IPS-NIHi11 (cell line): ENCODE measurements at regions not wholly inside any gene's neighbourhood (a gene's known extent, or its start where the extent isn't known, plus 50 kb on each side); places are given as distances from the start of the nearest gene placed in this dataset.

ENCODE experiments used
- DNase-seq: peaks from one replicate; pipeline ENCODE4 v3.0.0; 2012; ENCODE audit warnings: mixed read lengths, low spot score

DNA sequence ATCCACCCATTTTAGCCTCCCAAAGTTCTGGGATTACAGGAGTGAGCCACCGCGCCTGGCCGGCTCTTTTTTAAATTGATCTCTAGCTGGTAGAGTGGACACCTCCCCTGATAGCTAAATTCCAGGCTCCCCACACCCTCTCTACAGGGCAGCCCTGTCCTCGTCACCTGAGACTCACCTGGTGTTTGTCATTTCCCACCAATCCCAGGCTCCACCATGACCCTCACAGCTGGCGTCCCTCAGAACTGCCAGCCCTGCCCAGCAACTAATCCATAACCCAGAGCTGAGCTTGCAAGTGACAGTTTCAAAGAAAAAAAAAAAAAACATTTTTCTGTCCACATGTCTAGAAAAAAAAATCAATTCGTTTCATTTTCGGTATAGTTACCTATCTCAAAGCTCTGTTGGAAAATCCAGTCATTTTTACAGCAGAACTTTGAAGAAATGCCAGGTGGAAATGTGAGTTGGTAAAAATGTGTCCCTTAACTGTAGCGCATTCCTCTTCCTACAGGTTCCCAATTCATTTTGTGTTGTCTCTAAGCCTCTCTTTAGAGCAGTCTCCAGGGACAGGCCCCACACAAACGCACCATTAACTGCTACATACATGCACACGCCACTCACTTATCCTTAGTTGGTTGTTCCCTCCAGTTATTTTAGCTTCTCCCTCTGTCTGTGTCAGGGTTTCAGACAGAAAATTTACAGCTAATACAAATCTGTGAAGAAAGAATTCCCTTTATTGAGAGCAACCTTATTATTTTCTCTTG, 294.7 kb downstream of the FBXO15 start:
- DNase-seq: no peak

DNA sequence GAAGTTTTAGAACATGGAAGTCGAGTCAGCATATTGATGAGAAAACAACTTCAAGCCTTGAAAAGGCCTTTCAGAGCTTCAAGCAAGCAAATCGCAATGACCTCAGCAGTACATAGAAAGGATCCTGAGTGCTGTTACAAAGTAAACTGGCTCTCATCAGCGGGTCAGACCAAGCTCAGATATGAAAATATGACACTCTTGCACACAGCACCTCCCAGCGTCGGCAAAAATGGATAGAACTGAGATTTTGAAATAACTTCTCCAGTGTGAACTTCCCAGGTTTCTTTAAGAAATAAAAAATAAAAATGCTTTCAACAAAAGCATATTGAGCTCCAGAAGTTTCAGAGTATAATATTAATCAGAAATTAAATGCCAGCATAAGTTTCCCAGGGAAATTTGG, 296.9 kb downstream of the FBXO15 start:
- DNase-seq: no peak

DNA sequence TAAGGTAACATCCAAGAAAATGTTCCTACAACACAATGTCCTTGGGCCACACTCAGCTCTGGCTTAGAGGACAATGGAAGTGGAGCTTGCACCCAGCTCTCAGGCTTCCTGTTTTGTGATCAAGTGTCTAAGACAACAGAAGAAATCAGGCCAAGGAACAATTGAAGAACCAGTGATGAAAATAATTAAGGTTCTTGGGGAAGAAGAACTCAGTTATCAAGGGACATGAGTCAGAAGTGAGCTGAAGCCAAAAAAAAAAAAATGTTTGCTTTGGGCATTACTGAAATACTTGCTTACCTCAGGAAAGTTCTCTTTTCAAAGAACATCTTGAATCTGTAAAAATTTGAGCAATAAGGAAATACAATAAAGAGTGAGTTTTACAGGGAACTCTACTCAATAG, 299.0 kb downstream of the FBXO15 start:
- no peak for DNase-seq

DNA sequence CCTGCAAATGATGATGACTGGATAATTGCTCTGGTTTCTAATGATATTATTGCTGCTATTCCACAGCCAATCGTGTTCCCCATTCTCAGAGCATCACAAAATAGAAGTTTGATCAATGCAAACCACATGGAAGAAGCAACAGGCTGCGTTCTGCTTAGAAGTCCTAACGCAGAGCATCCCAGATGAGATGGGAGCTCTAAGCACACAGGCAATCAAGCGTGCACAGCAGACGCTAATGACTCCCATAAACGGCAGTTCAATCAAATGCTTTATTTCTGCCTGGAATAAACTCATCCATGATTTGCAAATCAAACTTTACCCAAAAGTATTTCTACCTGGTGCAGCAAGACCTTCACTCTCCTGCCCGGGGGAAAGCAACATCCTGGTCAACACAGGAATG, 304.2 kb downstream of the FBXO15 start:
- DNase-seq: no peak

DNA sequence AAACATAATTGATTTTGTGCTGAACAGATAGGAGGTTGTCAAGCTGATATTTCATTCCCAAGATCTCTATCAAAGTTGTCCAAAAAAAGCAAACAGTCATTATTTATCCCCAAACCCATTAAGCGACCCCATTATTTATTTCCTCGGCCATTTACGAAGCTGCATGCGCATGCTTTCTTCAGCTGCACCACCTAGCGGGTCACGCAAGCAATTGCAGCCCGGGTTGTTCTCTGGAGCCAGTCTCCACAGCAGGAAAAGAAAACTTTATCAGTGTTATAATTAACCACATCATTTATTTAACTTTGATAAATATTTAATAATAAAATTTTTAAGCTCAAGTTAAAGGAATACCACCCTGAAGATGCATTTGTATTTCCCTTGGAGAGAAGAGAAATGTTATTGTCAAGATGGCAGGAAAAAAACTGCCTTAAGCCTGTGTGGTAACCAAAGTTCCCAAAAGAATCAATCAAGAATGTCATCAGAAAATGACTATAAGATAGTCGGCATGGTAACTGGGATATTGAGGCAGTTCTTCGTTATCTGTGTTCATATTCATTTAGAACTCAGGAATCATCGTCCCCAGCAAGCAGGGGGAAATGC, 304.7 kb downstream of the FBXO15 start:
- DNase-seq: peak; percentile 68

DNA sequence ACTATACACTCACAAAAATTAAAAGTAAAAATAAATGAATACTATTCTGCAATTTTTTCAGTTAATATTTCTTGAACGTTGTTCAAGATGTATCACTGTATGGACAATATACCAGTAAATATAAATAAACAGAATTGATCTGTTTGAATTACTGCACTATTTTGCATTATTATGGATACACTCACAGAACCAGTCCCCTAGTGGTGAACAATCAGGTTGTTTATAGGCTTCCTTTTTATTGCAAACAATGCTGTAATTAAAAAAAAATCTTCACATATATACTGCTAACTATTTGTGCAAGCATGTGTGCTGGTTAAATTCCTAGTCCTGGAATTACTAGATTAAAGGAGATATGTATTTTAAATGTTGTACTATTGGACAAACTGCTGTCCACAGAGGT, 306.0 kb downstream of the FBXO15 start:
- DNase-seq: no peak

DNA sequence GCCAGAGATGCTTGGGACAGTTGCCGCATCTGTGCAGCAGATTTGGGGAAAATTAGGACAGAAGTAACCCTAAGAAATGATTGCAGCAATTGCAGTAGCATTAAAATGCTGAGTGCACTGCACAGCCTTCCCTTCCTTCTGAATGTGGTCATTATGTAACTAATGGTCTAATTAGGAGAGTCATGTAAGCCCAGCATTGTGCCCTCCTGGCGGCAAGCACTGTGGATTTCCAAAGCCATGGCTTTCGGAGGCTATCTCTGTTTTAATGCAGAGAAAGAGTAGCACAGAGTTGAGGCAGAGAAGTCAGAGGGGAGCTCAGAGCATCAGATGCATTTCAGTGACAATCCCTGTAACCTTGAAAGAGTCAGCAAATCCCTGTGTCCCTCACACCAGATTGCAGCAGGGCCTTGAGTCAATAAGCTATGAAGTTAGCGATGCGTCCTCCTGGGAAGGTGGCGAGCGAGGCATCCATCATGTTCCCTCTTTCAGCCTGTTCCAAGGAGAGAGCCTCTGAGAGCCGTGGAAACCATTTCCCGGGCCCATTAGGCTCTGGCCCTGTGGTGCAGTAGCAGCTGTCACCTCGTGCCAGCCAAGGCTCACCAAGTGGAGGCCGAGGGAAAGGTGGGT, 307.2 kb downstream of the FBXO15 start:
- no peak for DNase-seq

DNA sequence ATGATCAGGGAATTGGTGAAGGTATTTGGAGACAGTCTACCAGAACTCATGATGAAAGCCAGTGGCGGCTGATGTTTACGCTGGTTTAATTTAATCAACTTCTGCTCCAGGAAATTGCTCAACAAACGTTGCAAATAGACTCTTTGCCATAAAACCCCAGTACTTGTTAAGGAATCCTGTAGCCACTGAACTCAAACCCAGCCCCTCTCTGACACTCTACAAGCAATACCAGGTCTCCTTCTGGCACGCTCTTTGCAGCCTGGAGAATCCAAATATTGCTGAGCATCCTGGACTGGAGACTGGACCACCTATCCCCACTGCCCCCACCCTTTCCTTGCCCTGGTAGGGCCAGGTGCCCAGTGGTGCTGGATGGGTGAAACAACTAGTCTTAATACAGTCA, 308.2 kb downstream of the FBXO15 start:
- DNase-seq: no peak

DNA sequence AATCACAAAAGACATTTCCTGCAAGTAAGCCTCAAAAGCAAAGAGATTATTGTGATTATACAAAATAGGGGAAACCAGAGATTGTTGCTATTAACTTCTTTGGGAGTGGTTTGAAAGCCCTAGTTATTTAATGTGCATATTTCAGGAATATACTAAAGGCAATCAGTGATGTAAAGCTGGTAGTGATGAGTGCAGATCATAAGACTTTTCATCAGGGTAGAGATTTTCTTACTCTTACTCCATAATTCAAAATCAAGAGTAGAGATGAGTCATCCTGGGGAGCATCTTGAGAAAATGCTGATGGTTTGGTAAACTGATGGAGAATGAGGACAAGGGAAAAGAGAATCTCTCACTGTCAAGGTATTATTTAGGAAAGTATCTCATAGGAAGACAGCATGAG, 309.5 kb downstream of the FBXO15 start:
- DNase-seq: no peak

DNA sequence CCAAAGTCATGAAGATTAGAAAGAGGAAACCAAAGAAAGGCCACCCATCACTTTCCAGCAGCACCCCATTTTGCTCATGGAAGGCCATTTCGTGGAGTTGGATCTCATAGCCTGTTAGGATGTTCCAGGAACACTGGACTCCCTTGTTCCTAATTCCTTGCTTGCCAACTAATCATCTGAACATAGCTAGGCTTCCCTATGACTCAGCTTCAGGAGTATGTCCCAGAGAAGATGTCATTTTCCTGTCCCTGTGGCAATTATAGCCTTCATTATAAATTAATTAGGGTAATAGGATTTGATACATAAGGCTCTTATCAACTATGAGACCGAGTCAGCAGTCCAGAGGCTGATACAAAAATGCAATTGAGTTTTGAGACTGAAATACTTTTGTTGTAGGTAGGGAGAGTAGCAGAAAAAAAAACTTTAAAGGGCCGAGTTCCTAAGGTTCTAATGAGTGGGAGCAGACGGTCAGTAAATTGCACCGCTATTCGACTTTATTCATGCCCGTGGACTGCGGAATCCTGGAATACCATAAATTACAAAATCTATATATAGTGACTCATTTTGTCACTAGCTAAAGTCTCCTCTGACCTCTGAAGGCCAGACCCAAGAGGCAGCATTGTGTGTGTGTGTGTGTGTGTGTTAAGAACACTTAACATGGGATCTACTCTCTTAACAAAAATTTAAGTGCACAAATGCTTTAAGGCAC, 311.8 kb downstream of the FBXO15 start:
- DNase-seq: no peak

DNA sequence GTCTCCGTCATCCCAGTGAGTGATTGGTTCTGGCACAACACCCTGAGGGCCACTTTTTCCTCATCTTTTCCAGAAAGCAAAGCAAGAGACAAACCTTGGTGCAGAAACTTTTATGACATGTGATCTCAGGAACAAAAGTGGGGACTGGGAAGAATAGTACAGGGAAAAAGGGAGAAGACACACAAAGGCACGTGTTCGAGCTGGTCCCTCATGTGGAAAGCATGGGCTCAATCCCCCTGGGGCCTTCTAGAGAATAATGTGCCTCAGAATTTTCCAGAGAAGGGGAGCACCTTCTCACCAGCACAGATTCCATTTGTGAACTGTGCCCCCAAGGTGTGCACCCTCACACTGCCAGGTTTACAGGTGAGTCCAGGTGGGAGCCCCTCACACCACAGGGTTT, 312.6 kb downstream of the FBXO15 start:
- no peak for DNase-seq

DNA sequence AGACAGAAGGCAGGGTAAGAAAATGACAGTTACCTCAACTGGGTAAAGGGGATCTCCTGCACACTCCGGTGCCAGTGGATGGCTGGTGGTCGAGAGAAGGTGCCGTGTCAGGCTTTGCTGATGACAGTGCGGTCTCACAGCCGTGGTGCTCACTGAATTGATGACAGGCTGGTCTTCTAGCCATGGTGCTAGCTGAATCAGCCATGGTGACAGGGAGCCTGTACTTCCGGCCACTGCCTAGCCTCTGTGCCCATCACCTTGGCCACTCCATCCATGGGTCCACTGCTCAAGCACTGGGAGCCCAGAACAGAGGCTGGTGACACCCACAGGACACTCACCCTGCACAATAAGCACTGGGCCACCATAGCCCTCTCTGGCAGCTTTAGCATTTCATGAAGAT, 315.9 kb downstream of the FBXO15 start:
- DNase-seq: no peak

DNA sequence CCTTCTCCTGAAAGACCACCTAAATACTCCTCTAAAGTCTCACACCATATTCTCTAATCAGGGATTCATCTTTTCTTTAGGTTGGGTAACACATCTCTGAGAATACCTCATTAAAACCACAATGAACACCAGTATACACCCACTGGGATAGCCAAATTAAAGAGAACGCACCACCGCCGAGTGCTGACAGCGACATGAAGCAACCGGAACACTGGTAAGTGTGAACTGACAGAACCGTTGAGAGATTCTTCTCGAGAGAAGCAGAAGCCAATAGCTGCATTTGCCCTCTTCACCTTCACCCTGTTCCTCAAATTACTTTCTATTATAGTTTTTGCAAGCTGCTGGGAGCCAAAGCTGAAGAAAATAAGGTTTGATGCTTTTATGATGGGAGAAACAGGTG, 318.5 kb downstream of the FBXO15 start:
- no peak for DNase-seq

DNA sequence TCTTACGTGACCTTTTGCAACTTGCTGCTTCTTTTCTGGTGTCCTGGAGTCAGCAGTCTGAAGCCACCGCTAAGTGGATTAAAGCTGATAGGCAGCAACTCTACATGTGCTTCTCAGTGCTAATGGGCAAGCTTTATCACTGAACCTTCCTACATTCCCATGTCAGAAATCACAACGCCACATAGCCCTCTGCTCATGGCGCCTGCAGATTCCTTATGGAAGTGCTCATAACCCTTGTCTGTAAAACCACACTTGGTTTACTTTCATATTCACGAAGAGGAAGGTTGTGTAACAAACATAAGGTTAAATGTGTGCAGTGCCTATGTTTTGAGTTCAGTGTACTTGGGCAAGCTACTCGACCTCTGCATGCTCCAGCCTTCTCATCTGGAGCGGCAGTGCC, 319.8 kb downstream of the FBXO15 start:
- DNase-seq: no peak

DNA sequence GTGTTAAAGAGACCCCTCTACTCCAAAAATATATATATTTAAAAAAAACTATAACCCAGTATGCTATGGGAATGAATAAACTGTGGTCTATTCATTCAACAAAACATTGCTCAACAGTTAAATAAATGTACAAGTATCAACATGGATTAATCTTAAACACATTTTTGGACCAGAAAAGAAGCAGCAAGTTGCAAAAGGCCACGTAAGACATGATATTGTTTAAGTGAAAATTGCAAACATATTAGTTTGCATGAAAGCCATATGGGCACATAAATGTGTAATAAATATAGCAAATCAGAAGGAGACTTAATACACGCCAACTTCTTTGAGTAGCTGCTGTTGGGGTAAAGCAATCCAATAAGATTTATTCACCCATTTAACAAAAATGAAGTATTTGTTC, 321.5 kb downstream of the FBXO15 start:
- no peak for DNase-seq

DNA sequence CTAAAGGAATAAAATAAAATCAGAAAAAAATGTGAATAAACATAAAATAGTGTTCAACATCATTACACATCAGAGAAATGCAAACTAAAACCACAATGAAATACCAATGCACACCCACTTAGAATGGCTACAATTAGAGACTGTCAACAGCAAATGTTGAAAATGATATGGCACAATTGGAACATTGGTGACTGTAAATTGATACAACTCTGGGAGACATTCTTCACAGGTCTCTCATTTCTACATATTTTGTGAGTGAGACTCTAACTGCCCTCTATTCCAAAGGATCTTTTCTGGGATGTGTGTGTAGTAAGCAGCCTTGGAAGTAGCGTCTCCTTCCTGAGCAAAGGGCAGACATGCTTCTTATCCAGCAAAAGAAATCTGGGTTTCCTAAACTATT, 323.0 kb downstream of the FBXO15 start:
- no peak for DNase-seq

DNA sequence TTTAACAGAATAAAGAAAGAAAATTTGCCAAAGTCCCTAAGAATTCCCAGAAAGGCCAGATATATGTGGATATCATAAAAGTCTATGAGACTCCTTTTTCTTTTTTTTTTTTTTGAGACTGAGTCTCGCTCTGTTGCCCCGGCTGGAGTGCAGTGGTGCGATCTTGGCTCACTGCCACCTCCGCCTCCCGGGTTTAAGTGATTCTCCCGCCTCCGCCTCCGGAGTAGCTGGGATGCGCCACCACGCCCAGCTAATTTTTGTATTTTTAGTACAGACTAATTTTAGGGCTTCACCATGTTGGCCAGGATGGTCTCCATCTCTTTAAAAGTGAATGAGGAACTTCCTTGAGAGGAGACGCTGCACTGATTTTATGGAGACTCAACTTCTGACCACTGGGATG, 335.2 kb downstream of the FBXO15 start:
- DNase-seq: no peak

DNA sequence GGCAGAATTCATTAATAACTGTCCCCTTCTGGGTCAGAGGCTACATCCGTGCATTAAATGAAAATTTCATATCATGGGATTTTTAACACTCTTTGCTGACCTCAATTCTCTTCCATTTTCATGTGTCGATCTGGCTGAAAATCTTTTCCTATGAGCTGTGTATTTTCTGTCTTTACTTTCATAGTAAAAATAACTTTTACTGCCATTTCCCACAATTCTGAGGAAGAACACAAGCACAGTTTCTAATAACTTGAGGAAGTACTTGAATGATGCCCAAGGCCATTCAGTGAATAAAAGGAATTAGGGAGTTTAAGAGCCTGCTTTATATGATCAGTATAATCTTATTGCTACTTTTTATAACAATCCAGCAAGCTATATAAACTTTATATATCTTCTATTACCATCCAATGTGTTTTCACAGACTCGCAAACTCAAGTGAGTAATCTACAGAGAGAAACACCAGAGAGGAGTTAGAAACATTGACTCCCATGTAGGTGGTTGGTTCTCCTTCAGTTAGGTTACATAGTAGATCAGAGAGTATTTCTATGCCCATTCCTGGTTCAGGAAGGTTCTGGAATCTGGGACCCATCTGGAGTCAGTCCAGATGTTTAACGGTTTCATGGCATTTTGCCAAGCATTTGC, 340.0 kb downstream of the FBXO15 start:
- no peak for DNase-seq

DNA sequence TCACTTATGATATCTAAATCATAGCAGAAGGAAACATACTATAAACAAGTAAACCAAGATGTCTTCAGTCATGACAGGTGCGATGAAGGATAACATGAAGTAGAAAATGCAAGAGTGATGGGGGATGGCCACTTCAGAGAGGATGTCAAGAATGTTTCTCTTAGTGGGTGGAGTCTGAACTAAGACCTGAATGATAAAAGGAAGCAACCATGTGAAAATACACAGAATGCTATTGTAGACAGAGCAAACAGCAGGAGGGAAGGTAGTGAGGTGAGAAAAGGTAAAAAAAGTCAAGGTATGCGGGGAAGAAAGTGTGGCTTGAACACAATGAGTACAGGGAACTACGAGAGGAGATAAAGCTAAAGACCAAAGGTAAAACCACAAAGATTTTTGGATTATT, 341.6 kb downstream of the FBXO15 start:
- DNase-seq: no peak

DNA sequence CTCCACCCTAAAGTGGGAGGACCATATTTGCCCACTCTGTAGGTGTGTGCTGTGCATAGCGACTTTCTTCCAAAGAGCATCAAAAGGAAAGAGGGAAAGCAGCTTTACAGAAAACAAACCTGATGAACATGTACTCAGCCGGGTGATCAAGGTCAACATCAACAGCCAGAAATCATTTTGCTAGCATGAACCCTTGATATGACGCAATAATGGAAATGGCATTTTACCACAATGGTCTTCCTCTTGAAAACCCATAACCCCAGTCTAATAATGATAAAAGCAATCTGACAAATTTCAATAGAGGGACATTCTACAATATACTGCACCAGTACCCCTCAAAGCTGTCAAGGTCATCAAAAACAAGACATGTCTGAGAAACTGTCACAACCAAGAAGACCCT, 350.2 kb downstream of the FBXO15 start:
- no peak for DNase-seq

DNA sequence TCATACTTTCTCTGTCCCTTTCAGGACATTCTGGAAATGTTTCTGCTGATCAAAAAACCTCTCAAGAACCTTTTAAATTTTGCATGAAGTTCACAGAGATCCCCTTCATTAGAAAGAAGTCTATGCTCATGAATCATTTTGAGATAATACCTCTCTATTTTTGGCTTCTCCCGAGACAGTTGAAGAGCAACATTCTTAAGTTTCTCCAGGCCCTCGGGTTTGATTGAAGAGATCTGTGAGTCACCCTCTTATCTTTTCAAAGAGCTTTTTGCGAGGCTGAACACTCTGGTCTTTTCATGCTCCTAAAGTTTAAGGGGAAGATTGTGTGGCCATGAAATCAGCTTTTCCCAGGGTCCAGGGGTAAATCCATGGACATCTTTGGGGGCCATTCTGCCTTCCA, 354.2 kb downstream of the FBXO15 start:
- DNase-seq: no peak

DNA sequence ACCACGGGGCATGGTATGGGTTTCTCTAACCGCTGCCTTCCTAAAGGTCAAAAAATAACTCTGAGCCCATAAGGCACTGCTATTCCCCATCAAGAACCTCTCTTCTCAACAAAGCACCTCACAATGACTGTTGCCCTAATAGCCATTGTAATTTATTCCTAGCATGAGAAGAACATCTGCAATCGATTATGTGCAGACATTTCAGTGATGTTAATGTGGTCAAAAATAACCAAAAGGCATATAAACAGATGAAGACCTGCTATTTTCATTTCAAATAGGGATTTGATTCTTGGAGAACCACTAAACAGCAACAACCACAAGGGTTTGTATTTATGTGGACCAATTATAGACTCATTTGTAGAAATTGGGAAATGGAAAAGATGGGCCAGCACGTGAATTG, 356.6 kb downstream of the FBXO15 start:
- DNase-seq: no peak

DNA sequence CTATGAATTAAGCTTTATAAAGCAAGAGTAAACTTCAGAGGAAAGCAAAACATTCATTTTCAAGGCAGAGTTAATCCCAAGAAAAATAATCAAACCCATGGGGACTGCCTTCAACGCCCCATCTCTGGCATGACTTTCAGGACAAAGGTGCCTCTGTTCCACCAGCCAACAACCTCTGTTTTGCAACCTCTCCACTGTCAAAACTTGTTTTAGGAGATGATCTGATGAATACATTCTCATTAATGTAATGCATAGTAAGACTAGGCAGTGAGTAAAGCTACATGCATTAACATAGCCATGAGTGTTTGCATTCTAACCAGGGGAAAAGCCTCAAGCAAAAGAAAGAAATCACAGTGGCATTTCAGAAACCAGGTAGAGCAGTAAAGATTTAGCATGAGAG, 357.0 kb downstream of the FBXO15 start:
- DNase-seq: no peak
